ENCODE measurements at regions not wholly inside any gene's neighbourhood (a gene's known extent, or its start where the extent isn't known, plus 50 kb on each side); places are given as distances from the start of the nearest gene placed in this dataset.

DNA sequence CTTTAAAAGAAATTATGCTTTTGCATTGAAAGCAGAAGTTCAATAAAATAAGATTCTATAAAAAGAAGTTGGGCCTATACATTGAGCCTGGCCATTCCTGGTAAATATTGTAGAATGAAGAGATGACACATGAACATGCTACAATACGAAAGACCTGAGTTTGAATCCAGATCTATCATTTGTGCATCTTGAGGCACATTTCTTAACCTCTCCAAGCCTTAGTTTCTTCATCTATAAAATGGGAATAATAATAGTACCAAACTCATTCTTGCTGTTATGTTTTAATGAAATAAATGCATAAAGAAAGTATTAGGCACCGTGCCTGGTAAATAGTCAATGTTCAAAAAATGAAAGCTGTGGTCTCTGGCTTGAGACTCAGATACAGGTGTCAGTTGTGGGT, 76.9 kb upstream of the PHACTR2 start:
- no peak for ATAC-seq
- TF ChIP-seq, protein P1, sequence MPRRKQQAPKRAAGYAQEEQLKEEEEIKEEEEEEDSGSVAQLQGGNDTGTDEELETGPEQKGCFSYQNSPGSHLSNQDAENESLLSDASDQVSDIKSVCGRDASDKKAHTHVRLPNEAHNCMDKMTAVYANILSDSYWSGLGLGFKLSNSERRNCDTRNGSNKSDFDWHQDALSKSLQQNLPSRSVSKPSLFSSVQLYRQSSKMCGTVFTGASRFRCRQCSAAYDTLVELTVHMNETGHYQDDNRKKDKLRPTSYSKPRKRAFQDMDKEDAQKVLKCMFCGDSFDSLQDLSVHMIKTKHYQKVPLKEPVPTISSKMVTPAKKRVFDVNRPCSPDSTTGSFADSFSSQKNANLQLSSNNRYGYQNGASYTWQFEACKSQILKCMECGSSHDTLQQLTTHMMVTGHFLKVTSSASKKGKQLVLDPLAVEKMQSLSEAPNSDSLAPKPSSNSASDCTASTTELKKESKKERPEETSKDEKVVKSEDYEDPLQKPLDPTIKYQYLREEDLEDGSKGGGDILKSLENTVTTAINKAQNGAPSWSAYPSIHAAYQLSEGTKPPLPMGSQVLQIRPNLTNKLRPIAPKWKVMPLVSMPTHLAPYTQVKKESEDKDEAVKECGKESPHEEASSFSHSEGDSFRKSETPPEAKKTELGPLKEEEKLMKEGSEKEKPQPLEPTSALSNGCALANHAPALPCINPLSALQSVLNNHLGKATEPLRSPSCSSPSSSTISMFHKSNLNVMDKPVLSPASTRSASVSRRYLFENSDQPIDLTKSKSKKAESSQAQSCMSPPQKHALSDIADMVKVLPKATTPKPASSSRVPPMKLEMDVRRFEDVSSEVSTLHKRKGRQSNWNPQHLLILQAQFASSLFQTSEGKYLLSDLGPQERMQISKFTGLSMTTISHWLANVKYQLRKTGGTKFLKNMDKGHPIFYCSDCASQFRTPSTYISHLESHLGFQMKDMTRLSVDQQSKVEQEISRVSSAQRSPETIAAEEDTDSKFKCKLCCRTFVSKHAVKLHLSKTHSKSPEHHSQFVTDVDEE (CRISPR knock-in tag; IDR thresholded peaks at IDR 0.05), result no peak
- TF ChIP-seq ZFP30 (CRISPR knock-in tag; IDR thresholded peaks at IDR 0.05), result no peak
- no peak for TF ChIP-seq TCF4 (CRISPR knock-in tag; IDR thresholded peaks at IDR 0.05; ENCODE audit: borderline replicate concordance)
- TF ChIP-seq ZNF8 (CRISPR knock-in tag; IDR thresholded peaks at IDR 0.05), result no peak
- no peak for TF ChIP-seq RARB (CRISPR knock-in tag; IDR thresholded peaks at IDR 0.05)
- TF ChIP-seq, protein P2, sequence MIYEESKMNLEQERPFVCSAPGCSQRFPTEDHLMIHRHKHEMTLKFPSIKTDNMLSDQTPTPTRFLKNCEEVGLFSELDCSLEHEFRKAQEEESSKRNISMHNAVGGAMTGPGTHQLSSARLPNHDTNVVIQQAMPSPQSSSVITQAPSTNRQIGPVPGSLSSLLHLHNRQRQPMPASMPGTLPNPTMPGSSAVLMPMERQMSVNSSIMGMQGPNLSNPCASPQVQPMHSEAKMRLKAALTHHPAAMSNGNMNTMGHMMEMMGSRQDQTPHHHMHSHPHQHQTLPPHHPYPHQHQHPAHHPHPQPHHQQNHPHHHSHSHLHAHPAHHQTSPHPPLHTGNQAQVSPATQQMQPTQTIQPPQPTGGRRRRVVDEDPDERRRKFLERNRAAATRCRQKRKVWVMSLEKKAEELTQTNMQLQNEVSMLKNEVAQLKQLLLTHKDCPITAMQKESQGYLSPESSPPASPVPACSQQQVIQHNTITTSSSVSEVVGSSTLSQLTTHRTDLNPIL (CRISPR knock-in tag; IDR thresholded peaks at IDR 0.05; ENCODE audit: low read depth), result no peak
- no peak for TF ChIP-seq GLIS3 (CRISPR knock-in tag; IDR thresholded peaks at IDR 0.05)
- TF ChIP-seq, protein P3, sequence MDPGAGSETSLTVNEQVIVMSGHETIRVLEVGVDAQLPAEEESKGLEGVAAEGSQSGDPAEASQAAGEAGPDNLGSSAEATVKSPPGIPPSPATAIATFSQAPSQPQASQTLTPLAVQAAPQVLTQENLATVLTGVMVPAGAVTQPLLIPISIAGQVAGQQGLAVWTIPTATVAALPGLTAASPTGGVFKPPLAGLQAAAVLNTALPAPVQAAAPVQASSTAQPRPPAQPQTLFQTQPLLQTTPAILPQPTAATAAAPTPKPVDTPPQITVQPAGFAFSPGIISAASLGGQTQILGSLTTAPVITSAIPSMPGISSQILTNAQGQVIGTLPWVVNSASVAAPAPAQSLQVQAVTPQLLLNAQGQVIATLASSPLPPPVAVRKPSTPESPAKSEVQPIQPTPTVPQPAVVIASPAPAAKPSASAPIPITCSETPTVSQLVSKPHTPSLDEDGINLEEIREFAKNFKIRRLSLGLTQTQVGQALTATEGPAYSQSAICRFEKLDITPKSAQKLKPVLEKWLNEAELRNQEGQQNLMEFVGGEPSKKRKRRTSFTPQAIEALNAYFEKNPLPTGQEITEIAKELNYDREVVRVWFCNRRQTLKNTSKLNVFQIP (CRISPR knock-in tag; IDR thresholded peaks at IDR 0.05; ENCODE audit: borderline replicate concordance, low read depth), result no peak
- no peak for TF ChIP-seq ZNF565 (CRISPR knock-in tag; conservative IDR thresholded peaks at IDR 0.05; ENCODE audit: low read depth)
- no peak for TF ChIP-seq BACH2 (CRISPR knock-in tag; IDR thresholded peaks at IDR 0.05; ENCODE audit: borderline replicate concordance)
- TF ChIP-seq ARNTL (CRISPR knock-in tag; IDR thresholded peaks at IDR 0.05; ENCODE audit: borderline replicate concordance, low read depth), result no peak
- no peak for TF ChIP-seq CSDC2 (CRISPR knock-in tag; IDR thresholded peaks at IDR 0.05)
- no peak for TF ChIP-seq ZC3H10 (CRISPR knock-in tag; IDR thresholded peaks at IDR 0.05)
- TF ChIP-seq OSR1 (CRISPR knock-in tag; IDR thresholded peaks at IDR 0.05), result no peak
- no peak for TF ChIP-seq ZFP3 (CRISPR knock-in tag; IDR thresholded peaks at IDR 0.05)
- TF ChIP-seq ESRRG (CRISPR knock-in tag; IDR thresholded peaks at IDR 0.05), result no peak
- TF ChIP-seq TOX (CRISPR knock-in tag; IDR thresholded peaks at IDR 0.05; ENCODE audit: borderline replicate concordance), result no peak
- TF ChIP-seq, protein P4, sequence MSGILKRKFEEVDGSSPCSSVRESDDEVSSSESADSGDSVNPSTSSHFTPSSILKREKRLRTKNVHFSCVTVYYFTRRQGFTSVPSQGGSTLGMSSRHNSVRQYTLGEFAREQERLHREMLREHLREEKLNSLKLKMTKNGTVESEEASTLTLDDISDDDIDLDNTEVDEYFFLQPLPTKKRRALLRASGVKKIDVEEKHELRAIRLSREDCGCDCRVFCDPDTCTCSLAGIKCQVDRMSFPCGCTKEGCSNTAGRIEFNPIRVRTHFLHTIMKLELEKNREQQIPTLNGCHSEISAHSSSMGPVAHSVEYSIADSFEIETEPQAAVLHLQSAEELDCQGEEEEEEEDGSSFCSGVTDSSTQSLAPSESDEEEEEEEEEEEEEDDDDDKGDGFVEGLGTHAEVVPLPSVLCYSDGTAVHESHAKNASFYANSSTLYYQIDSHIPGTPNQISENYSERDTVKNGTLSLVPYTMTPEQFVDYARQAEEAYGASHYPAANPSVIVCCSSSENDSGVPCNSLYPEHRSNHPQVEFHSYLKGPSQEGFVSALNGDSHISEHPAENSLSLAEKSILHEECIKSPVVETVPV (CRISPR knock-in tag; IDR thresholded peaks at IDR 0.05), result no peak
- TF ChIP-seq PPARA (CRISPR knock-in tag; IDR thresholded peaks at IDR 0.05; ENCODE audit: borderline replicate concordance), result no peak
- no peak for TF ChIP-seq SNAI2 (CRISPR knock-in tag; IDR thresholded peaks at IDR 0.05)

DNA sequence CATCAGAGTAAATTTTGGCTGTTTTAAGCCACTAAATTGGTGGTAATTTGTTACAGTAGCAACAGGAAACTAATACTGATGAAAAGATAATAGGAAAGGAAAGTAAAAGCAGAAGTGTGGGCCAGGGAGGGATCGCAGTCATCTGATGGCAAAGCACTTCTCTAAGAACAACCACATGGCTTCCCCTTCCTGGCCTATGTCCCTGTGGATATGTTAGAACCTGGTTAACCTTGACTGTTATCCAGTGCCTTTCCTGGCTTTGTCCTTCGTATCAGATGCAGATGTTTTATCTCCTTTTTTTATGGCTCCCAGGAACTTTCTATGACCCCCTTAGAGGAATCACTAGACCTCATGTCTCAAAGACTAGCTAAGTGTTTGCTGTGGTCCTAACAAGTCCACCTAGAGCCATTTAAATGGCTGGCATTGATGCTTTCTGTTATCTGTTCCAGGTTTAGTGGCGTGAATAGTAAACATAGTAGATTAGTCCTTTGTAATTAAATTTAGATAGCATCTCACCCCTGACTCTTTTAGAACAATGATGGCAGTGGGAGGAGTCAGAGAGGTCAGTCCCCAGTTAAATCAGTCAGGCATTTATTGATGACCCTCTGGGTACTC, 79.2 kb upstream of the PHACTR2 start:
- no peak for ATAC-seq
- no peak for TF ChIP-seq OSR1 (CRISPR knock-in tag; IDR thresholded peaks at IDR 0.05)
- no peak for TF ChIP-seq ZNF8 (CRISPR knock-in tag; IDR thresholded peaks at IDR 0.05)
- no peak for TF ChIP-seq RARB (CRISPR knock-in tag; IDR thresholded peaks at IDR 0.05)
- TF ChIP-seq ZNF70 (CRISPR knock-in tag; IDR thresholded peaks at IDR 0.05), result no peak
- TF ChIP-seq GLIS3 (CRISPR knock-in tag; IDR thresholded peaks at IDR 0.05), result no peak
- no peak for TF ChIP-seq ARNTL (CRISPR knock-in tag; IDR thresholded peaks at IDR 0.05; ENCODE audit: borderline replicate concordance, low read depth)
- TF ChIP-seq SNAI2 (CRISPR knock-in tag; IDR thresholded peaks at IDR 0.05), result no peak
- TF ChIP-seq, protein P3 (CRISPR knock-in tag; IDR thresholded peaks at IDR 0.05; ENCODE audit: borderline replicate concordance, low read depth), result no peak
- TF ChIP-seq ZNF565 (CRISPR knock-in tag; conservative IDR thresholded peaks at IDR 0.05; ENCODE audit: low read depth), result no peak
- TF ChIP-seq, protein P5, sequence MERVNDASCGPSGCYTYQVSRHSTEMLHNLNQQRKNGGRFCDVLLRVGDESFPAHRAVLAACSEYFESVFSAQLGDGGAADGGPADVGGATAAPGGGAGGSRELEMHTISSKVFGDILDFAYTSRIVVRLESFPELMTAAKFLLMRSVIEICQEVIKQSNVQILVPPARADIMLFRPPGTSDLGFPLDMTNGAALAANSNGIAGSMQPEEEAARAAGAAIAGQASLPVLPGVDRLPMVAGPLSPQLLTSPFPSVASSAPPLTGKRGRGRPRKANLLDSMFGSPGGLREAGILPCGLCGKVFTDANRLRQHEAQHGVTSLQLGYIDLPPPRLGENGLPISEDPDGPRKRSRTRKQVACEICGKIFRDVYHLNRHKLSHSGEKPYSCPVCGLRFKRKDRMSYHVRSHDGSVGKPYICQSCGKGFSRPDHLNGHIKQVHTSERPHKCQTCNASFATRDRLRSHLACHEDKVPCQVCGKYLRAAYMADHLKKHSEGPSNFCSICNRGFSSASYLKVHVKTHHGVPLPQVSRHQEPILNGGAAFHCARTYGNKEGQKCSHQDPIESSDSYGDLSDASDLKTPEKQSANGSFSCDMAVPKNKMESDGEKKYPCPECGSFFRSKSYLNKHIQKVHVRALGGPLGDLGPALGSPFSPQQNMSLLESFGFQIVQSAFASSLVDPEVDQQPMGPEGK (CRISPR knock-in tag; IDR thresholded peaks at IDR 0.05; ENCODE audit: borderline replicate concordance), result no peak
- no peak for TF ChIP-seq BACH2 (CRISPR knock-in tag; IDR thresholded peaks at IDR 0.05; ENCODE audit: borderline replicate concordance)
- no peak for TF ChIP-seq TOX (CRISPR knock-in tag; IDR thresholded peaks at IDR 0.05; ENCODE audit: borderline replicate concordance)
- TF ChIP-seq, protein P4 (CRISPR knock-in tag; IDR thresholded peaks at IDR 0.05), result no peak
- TF ChIP-seq ZFP30 (CRISPR knock-in tag; IDR thresholded peaks at IDR 0.05), result no peak
- TF ChIP-seq ISL1 (CRISPR knock-in tag; IDR thresholded peaks at IDR 0.05), result no peak
- TF ChIP-seq, protein P2 (CRISPR knock-in tag; IDR thresholded peaks at IDR 0.05; ENCODE audit: low read depth), result no peak
- no peak for TF ChIP-seq ESRRG (CRISPR knock-in tag; IDR thresholded peaks at IDR 0.05)
